Naive B cell (primary cell): ENCODE measurements at regions not wholly inside any gene's neighbourhood (a gene's known extent, or its start where the extent isn't known, plus 50 kb on each side); places are given as distances from the start of the nearest gene placed in this dataset.
"Not testable (repeated sequence)": the region's sequence is repeated elsewhere in the genome, so short reads cannot be mapped to it uniquely, and the experiment has no call there.

Source experiments
- ATAC-seq, 2 donors: fragments of 150-1000 bp; cut with Tn5 transposase; 2 replicates each; pipeline ENCODE4 v1.10.0; 2021; ENCODE audit warnings: low read depth in 2 of 2, mild to moderate bottlenecking in 2 of 2, moderate library complexity in 2 of 2
- DNase-seq: peaks from one replicate; pipeline ENCODE4 v3.0.0; 2022
- H3K27ac Mint-ChIP-seq, 6 donors: one replicate each; pipeline ENCODE4 v1.8.0; 2020 to 2022; ENCODE audit warnings: mild to moderate bottlenecking in 6 of 6, mixed read lengths in 6 of 6, moderate library complexity in 5 of 6, inconsistent platforms in 2 of 6
- H3K27me3 Mint-ChIP-seq, 3 donors: one replicate each; pipeline ENCODE4 v1.8.0; 2021 to 2022; ENCODE audit warnings: mixed read lengths in 3 of 3, mild to moderate bottlenecking in 1 of 3
- H3K36me3 Mint-ChIP-seq, 2 donors: one replicate each; pipeline ENCODE4 v1.8.0; 2020 to 2022; ENCODE audit warnings: mixed read lengths in 2 of 2, inconsistent platforms in 1 of 2, mild to moderate bottlenecking in 1 of 2
- H3K4me1 Mint-ChIP-seq, 3 donors: one replicate each; pipeline ENCODE4 v1.8.0; 2020 to 2022; ENCODE audit warnings: mixed read lengths in 3 of 3, inconsistent platforms in 1 of 3, mild to moderate bottlenecking in 1 of 3, moderate library complexity in 1 of 3
- H3K4me3 Mint-ChIP-seq, 8 donors: one replicate each; pipeline ENCODE4 v1.8.0; 2020 to 2022; ENCODE audit warnings: mild to moderate bottlenecking in 8 of 8, mixed read lengths in 8 of 8, moderate library complexity in 8 of 8, inconsistent platforms in 2 of 8
- H3K9me3 Mint-ChIP-seq, 7 donors: one replicate each; pipeline ENCODE4 v1.8.0; 2020 to 2022; ENCODE audit warnings: mixed read lengths in 7 of 7, mild to moderate bottlenecking in 5 of 7, inconsistent platforms in 2 of 7, moderate library complexity in 1 of 7

- H3K36me3 Mint-ChIP-seq = peaks cover 0 to 8% of the 10 kb centered on the region in 2 donors
- no peak overlapping the region for H3K4me3 Mint-ChIP-seq
- H3K9me3 Mint-ChIP-seq = peaks cover 0 to 21% (median 7%) of the 10 kb centered on the region in 7 donors
- no peaks in the 10 kb centered on the region for H3K4me1 Mint-ChIP-seq
- ATAC-seq = no peak
- no peak for DNase-seq
- H3K27me3 Mint-ChIP-seq = no peaks in the 10 kb centered on the region
- H3K27ac Mint-ChIP-seq = peak overlapping the region in 2 of 6 donors; percentile 15 to 57
Observed at GRCh38 chr12:24527102-24527501, 421.8 kb downstream of the BCAT1 start.

GRCh38 chr12:24522736-24523135 lies 426.2 kb downstream of the BCAT1 start:
- no peak for ATAC-seq
- H3K36me3 Mint-ChIP-seq = peaks cover 5 to 41% of the 10 kb centered on the region in 2 donors
- DNase-seq = no peak
- no peaks in the 10 kb centered on the region for H3K27me3 Mint-ChIP-seq
- H3K27ac Mint-ChIP-seq = no peak overlapping the region
- no peak overlapping the region for H3K4me3 Mint-ChIP-seq
- H3K9me3 Mint-ChIP-seq = peaks cover 20 to 62% (median 39%) of the 10 kb centered on the region in 7 donors
- no peaks in the 10 kb centered on the region for H3K4me1 Mint-ChIP-seq

GRCh38 chr12:24519759-24520158 lies 429.1 kb downstream of the BCAT1 start:
- DNase-seq (no peak), ATAC-seq (no peak)
- Mint-ChIP-seq H3K27me3 (no peaks in the 10 kb centered on the region), H3K27ac (no peak overlapping the region), H3K36me3 (peaks cover 5 to 41% of the 10 kb centered on the region in 2 donors), H3K4me1 (no peaks in the 10 kb centered on the region), H3K9me3 (peaks cover 22 to 77% (median 42%) of the 10 kb centered on the region in 7 donors), H3K4me3 (no peak overlapping the region)

GRCh38 chr12:24517000-24517399 lies 431.9 kb downstream of the BCAT1 start:
- ATAC-seq = no peak
- Mint-ChIP-seq H3K36me3 (peaks cover 5 to 32% of the 10 kb centered on the region in 2 donors), H3K27ac (no peak overlapping the region), H3K27me3 (no peaks in the 10 kb centered on the region), H3K9me3 (peaks cover 20 to 60% (median 35%) of the 10 kb centered on the region in 7 donors), H3K4me1 (no peaks in the 10 kb centered on the region), H3K4me3 (no peak overlapping the region)
- no peak for DNase-seq

- no peaks in the 10 kb centered on the region for H3K4me1 Mint-ChIP-seq
- no peak for ATAC-seq
Observed at GRCh38 chr12:24510581-24511125, 438.2 kb downstream of the BCAT1 start.

GRCh38 chr12:24507827-24508226 lies 441.1 kb downstream of the BCAT1 start:
- peaks cover 0 to 7% (median 3%) of the 10 kb centered on the region in 7 donors for H3K9me3 Mint-ChIP-seq
- no peak for ATAC-seq

More at GRCh38 chr12:24510581-24511125, 438.2 kb downstream of the BCAT1 start:
- Mint-ChIP-seq H3K4me3 (no peak overlapping the region), H3K36me3 (no peaks in the 10 kb centered on the region), H3K27ac (no peak overlapping the region), H3K27me3 (no peaks in the 10 kb centered on the region), H3K9me3 (peaks cover 0 to 7% (median 0%) of the 10 kb centered on the region in 7 donors)
- DNase-seq = no peak

GRCh38 chr12:24505366-24506015 lies 443.4 kb downstream of the BCAT1 start:
- Mint-ChIP-seq H3K27me3 (no peaks in the 10 kb centered on the region), H3K4me3 (no peak overlapping the region), H3K27ac (no peak overlapping the region), H3K36me3 (no peaks in the 10 kb centered on the region), H3K4me1 (peaks cover 0 to 3% (median 0%) of the 10 kb centered on the region in 3 donors), H3K9me3 (peaks cover 0 to 10% (median 3%) of the 10 kb centered on the region in 7 donors)
- DNase-seq = no peak
- ATAC-seq = no peak

More at GRCh38 chr12:24507827-24508226, 441.1 kb downstream of the BCAT1 start:
- H3K36me3 Mint-ChIP-seq = no peaks in the 10 kb centered on the region
- no peak overlapping the region for H3K27ac Mint-ChIP-seq
- H3K4me3 Mint-ChIP-seq = no peak overlapping the region
- DNase-seq = no peak
- no peaks in the 10 kb centered on the region for H3K27me3 Mint-ChIP-seq
- H3K4me1 Mint-ChIP-seq = peaks cover 0 to 3% (median 0%) of the 10 kb centered on the region in 3 donors

- H3K4me3 Mint-ChIP-seq, H3K4me1 Mint-ChIP-seq, H3K27me3 Mint-ChIP-seq, ATAC-seq, H3K36me3 Mint-ChIP-seq, DNase-seq: not testable (repeated sequence)
- H3K27ac Mint-ChIP-seq = peak overlapping the region in 1 of 6 donors; percentile 55
- peaks cover 0 to 10% (median 3%) of the 10 kb centered on the region in 7 donors for H3K9me3 Mint-ChIP-seq
Observed at GRCh38 chr12:24503477-24503876, 445.4 kb downstream of the BCAT1 start.

GRCh38 chr12:24500831-24501230 lies 448.1 kb downstream of the BCAT1 start:
- H3K4me3 Mint-ChIP-seq = no peak overlapping the region
- H3K36me3 Mint-ChIP-seq = no peaks in the 10 kb centered on the region
- ATAC-seq (no peak), DNase-seq (no peak)
- no peaks in the 10 kb centered on the region for H3K27me3 Mint-ChIP-seq
- no peak overlapping the region for H3K27ac Mint-ChIP-seq
- H3K9me3 Mint-ChIP-seq = peaks cover 0 to 10% (median 4%) of the 10 kb centered on the region in 7 donors
- peaks cover 0 to 3% (median 0%) of the 10 kb centered on the region in 3 donors for H3K4me1 Mint-ChIP-seq

- Mint-ChIP-seq H3K36me3 (no peaks in the 10 kb centered on the region), H3K4me3 (no peak overlapping the region), H3K9me3 (peaks cover 0 to 10% (median 4%) of the 10 kb centered on the region in 7 donors), H3K27ac (no peak overlapping the region), H3K4me1 (peaks cover 0 to 3% (median 0%) of the 10 kb centered on the region in 3 donors), H3K27me3 (no peaks in the 10 kb centered on the region)
- ATAC-seq = no peak
- no peak for DNase-seq
Observed at GRCh38 chr12:24500421-24500820, 448.5 kb downstream of the BCAT1 start.

- Mint-ChIP-seq H3K27ac (no peak overlapping the region), H3K4me3 (no peak overlapping the region), H3K9me3 (peaks cover 0 to 10% (median 4%) of the 10 kb centered on the region in 7 donors), H3K27me3 (no peaks in the 10 kb centered on the region), H3K4me1 (no peaks in the 10 kb centered on the region), H3K36me3 (no peaks in the 10 kb centered on the region)
- DNase-seq (no peak), ATAC-seq (no peak)
Observed at GRCh38 chr12:24499151-24500146, 449.5 kb downstream of the BCAT1 start.

- no peak overlapping the region for H3K27ac Mint-ChIP-seq
- H3K27me3 Mint-ChIP-seq = no peaks in the 10 kb centered on the region
- no peak for ATAC-seq
Observed at GRCh38 chr12:24496755-24497154, 452.1 kb downstream of the BCAT1 start.

GRCh38 chr12:24494401-24494800 lies 454.5 kb downstream of the BCAT1 start:
- Mint-ChIP-seq H3K27me3 (no peaks in the 10 kb centered on the region), H3K36me3 (no peaks in the 10 kb centered on the region), H3K4me3 (no peak overlapping the region), H3K4me1 (peaks cover 0 to 13% (median 4%) of the 10 kb centered on the region in 3 donors), H3K27ac (no peak overlapping the region), H3K9me3 (peaks cover 0 to 3% (median 0%) of the 10 kb centered on the region in 7 donors)
- no peak for ATAC-seq
- no peak for DNase-seq

More at GRCh38 chr12:24496755-24497154, 452.1 kb downstream of the BCAT1 start:
- Mint-ChIP-seq H3K36me3 (no peaks in the 10 kb centered on the region), H3K9me3 (peaks cover 0 to 3% (median 0%) of the 10 kb centered on the region in 7 donors), H3K4me1 (peaks cover 0 to 5% (median 2%) of the 10 kb centered on the region in 3 donors), H3K4me3 (no peak overlapping the region)
- no peak for DNase-seq
